Stimulated activated CD8-positive, alpha-beta memory T cell treated with anti-CD3 and anti-CD28 coated beads, Interleukin-12 subunit alpha, Interleukin-12 subunit beta, amount 100 ng/mL, for 24 hours (primary cell): ENCODE measurements at regions not wholly inside any gene's neighbourhood (a gene's known extent, or its start where the extent isn't known, plus 50 kb on each side); places are given as distances from the start of the nearest gene placed in this dataset.

Experiments used
- DNase-seq: peaks from one replicate; pipeline ENCODE4 v3.0.0-alpha.2; 2020; ENCODE audit errors: extremely low read depth

DNA sequence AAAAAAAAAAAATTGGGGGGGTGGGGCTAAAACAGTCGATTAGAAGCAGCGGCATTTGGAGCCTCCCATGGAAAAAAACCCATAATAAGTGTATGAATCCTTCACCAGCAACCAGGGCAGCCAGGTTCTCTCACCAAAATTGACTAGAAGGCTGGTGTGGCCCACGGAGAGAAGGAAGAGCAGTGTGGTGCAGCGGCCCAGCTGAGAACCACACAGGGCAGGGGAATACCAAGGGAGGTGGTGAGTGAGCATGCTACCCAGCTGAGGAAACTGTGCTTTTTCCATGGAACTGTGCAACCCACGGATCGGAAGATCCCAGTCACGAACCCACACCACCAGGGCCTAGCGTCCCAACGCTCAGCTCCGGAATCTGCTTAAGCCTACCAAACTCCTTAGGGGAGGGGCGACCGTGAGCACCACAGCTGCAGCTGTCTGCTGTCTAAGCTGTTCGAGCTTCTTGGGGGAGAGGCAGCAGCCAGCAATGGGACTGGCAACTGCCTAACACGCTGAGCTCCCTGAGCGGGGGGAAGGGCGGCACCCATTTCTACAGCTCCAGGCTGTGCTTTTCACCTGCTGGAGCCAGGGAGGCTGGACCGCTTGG lies 1037.2 kb upstream of the ACVR2A start:
- no peak for DNase-seq

DNA sequence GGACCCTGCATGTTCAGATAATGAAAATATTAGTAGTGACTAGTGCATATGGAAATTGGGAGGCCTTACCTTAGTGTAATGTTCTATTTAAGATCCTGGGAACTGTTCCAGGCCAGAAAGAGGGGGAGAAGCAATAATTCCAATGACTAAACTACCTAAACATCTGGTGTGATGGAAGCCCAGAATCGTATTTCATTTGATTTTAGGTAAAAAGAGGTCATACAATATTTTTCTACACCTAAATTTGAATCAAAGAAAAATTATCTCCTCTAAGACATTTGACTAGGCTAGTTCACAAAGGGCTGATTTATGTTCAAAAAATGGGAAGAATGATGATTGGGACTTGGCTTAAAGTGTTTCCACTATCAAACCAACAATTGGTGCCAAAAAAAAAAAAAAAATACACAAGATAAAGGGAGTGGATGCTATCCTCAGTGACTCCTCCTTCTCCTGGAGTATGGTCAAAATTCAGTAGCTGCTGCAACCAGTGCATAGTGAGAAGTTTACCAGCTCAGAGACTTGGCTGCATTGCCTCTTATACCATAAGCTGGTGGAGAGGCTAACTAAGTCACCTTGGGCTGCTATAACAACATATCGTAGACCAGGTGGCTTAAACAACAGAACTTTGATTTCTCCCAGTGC lies 1038.3 kb upstream of the ACVR2A start:
- DNase-seq, result no peak

DNA sequence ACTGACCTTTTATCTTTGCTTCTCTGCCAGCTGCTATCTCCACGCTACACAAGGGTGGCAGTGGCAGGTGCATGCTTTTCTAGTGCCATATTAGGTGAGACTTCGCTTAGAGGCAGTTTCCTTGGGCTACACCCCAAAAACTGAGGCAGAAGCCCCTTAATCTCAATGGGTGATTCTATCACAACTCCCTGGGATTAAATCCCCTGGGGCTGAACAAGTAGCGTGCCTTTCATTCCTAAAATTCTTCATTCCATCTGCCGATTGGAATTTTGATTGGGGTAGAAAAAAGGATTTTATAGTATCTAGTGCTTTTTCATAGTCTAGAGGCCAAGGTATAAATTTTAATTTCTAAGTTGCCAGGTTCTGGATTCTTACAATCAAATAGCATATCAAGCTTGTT lies 1040.5 kb upstream of the ACVR2A start:
- DNase-seq, result no peak

DNA sequence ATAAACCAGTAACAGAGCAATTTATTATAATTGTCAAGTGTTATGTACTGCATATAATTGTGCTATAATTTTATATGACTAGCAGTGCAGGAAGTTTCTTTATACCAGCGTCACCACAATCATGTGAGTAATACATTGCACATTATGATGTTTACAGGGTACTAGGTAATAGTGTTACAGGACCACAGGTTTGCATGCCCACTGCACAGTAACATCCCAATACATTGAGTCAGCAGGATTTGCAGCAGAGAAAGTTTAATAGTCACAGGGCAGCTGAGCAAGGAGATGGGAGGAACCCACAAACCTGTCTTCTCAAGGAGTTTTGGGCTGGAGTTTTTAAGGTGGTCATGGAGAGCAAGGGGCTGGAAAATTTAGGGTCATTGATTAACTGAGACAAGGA lies 1042.9 kb upstream of the ACVR2A start:
- DNase-seq, result no peak

DNA sequence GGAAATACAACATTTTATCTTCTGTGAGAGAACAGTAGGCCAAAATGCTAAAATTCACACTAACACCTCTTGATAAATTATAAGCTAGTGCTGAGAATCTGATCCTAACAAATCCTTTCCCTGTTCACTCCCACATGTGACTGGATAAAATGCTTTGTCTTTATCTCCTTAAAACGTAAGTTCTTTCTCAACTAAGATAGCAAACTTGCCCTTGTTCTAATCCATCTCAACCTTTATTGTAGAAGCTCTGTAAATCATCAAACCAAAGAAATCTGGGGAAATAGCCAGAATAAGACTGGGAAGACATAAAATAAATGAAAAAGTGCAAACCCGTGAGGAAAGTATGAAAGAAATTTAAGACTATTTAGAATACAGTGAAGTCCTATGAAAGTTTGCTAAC lies 1058.4 kb upstream of the ACVR2A start:
- DNase-seq, result no peak

DNA sequence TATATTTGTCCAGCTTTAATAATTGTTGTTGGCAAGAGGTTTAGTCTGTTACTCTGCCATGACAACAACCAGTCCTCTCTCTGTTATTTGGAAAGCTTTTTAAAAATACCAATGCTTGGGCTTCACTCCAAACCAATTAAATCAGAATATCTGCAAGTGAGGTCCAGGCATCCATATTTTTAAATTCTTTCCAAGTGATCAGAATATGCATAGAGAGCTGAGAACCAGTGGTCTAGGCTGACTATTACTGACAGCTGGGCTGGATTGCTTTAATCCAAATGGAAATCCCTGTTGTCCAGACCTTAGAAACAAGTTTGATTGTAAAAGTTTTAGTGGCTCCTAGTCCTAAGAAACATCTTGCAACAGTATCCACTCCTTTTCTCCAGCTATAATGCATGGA lies 1059.7 kb upstream of the ACVR2A start:
- no peak for DNase-seq

DNA sequence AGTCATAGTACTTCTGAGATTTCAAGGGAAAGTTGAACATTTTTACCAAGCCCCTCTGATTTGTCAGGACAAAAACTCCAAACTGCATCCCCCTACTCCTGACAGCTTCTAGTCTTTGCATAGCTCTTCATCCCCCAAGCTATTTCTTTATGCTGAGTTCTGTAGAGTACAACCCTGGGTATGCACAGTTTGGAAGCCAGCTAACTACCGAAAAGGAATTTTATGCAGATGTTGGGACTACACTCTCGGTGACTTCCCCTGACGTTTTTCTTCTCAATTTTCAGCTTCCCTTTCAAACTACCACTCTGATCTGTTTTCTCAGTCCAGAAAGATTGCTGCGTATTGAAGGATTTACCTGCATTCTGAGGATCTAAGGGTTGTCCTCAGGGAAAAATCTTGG lies 1060.2 kb upstream of the ACVR2A start:
- no peak for DNase-seq

DNA sequence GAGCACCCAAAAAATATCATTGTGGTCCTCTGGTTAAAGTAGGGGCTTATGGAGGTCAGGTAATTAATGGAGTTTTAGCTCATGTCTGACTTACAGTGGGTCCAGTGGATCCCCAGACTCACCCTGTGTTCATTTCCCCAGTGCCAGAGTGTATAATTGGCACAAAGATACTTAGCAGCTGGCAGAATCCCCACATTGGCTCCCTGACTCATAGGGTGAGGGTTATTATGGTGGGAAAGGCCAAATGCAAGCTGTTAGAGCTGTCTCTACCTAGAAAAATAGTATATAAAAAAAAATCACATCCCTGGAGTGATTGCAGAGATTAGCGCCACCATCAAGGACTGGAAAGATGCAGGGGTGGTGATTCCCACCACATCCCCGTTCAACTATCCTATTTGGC lies 1067.6 kb upstream of the ACVR2A start:
- DNase-seq, result no peak

DNA sequence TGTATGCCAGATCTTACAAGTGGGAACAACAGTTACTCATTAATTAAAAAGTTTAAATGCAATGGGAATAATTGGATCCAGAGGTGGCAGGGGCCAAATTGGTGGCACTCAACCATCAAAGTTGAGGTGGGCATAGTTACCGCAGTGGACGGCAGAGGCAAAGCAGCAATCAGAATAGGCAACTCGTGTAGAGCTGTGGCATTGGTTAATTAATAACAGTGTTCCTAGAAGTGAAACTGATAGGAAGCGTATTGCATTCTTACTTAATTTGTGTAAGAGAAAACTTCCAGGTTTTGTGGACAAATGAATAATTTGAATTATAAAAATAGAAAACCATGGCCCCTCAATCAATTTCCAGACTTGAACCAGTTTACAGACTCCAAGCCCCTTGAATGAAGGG lies 1068.2 kb upstream of the ACVR2A start:
- DNase-seq, result no peak

DNA sequence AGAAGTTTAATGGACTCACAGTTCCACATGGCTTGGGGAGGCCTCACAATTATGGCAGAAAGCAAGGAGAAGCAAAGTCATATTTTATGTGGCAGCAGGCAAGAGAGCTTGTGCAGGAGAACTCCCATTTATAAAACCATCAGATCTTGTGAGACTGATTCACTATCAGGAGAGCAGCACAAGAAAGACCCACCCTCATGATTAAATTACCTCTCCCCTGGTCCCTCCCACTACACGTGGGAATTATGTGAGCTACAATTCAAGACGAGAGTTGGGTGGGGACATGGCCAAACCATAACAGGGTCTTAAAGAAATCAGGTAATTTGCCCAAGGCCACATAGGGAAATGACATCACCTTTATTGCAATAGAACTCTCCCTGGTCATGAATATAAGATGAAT lies 1073.3 kb upstream of the ACVR2A start:
- no peak for DNase-seq

DNA sequence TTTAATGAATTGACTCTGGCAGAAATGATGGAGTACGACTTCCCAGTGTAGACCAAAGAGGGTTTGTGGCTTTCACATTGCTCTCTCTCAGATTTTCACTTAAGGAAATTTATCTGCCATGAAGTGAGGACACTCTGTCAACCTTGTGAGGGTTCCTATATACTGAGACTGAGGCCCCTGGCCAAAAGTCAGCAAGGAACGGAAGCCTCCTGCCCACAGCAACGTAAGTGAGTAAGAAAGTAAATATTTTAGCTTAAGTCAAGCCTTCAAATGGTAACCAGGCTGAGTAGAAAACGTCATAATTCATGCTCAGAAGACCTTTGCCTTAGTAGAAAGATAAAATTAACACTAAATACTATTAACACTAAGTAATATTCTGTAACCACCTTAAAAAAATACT lies 1080.5 kb upstream of the ACVR2A start:
- DNase-seq, result no peak

DNA sequence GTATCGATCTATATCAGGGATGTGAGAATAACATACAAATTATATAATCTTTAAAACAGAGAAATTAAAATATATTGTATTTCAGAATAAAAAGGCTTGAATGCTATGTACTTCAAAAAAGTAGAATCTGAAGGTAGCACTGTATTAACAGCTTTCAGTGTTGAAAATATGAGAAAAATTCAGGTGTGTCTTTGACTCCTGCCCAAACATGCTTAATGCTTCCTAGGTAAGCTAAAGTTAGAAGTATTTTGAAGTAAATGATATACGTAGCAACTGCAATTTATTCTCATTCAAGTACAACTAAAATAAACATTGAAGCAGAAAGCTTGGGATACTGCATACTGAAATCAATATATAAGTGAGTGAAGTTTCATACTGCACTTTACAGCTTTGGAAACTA lies 1082.0 kb upstream of the ACVR2A start:
- DNase-seq, result no peak

DNA sequence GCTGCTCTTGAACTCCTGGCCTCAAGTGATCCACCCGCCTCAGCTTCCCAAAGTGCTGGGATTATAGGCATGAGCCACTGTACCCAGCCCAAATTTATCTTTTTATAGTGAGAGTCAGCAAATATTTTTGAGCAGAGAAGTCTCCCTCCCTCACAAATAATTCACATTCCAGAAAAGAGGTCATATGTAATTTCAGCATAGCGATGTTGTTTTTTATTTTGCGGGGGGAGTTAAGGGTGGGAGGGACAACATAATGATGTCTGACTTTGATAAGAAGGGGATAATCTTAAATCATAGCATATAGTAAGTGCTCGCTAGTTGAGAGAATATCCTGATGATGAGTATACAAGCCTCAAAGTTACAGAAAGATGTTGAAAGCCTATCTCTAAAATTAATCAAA lies 1090.2 kb upstream of the ACVR2A start:
- no peak for DNase-seq

DNA sequence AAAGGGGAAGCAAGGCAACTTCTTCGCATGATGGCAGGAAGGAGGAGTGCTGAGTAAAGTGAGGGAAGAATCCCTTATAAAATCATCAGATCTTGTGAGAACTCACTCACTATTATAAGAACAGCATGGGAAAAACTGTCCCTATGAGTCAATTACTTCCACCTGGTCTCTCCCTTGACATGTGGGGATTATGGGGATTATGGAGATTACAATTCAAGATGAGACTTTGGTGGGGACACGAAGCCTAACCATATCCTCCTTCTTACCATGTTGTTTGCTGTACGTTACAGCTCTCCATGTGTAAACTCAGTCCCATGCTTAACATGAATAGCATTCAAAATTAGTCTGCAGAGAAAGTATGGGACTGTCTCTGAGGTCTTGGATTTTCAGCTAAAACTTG lies 1096.8 kb upstream of the ACVR2A start:
- DNase-seq, result no peak

DNA sequence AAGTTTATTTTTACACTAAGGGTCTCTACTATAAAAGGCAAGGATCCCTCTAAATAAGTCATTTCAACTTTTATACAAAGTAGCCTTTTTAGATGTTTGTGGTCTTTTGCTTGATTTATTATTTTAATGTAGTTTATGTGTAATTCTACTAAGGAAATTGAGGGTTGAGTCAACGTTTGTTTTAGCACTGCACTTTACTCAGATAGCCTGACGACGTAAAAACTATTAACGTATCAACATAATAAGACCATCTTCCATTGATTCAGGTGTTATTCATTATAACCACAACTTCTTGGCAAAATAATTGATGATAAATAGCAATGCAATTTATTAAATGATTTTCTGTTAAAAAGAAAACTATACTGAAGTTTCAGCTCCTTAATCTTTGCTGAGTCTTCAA lies 1103.6 kb upstream of the ACVR2A start:
- no peak for DNase-seq

DNA sequence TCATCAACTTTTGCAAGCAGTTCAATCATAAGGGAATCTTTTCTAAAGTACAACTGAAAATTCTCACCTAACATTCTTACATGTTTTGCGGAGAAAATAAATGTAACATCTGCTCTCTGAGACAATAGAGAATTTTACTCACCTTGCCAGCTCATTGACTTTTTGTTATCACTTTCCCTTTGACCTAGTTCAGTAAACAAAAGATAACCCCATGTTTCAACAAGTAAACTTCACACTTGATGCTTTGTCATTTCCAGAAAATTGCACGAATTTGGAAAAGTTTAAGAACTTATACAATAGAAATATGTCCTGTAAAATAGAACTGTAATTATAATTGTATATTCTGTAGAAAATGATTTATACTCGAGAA lies 1110.0 kb upstream of the ACVR2A start:
- no peak for DNase-seq

DNA sequence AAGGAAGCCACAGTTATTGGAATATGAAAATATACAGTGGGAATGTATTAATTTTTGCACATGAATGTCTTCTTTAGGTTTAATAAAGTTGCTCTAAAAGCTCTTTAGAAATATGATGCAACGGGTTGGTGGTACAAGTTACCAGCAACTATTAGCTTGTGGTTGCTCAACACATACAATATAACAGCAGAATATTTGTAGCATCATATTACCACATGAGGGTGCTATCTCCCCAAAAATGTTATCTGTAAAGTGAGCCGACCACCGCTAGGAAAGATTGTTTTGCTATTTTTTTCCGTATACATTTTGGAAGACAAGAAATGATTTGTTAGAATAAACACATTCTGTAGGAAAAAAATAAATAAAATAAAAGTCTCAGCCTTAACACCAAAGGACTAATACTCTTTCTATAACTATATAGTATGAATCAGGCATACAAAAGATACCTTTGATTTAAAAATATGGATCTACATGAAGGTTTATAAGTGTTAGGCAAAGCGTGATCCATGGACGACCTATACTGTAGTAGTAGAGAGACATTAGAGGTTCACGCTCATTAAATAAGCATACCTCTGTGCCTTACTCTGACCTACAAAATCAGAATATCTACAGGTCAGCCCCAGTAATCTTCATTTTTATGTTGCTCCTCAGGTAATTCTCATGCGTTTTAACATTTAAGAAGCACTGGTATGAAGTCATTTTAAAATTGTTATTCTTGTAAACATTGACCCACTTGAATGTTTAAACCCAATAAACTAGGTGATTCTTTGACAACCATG lies 1110.6 kb upstream of the ACVR2A start:
- no peak for DNase-seq

DNA sequence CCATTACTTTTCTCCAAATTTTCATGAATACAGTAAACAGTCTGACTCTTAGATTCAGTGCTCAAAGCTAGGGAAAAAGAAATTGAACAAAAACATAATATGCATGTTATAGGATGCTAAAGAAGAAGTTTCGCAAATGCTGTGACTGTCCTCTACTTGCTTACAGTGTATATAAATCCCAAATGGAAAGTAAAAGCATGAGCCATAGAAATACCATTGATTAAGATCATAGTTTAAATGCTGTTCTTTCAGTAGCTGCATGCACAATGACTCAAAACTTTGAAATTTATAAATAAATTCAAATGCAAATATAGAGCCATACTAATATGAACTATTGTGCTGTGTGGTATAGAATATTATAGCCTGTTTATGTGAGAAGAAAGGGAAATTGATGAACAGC lies 1113.9 kb upstream of the ACVR2A start:
- no peak for DNase-seq

DNA sequence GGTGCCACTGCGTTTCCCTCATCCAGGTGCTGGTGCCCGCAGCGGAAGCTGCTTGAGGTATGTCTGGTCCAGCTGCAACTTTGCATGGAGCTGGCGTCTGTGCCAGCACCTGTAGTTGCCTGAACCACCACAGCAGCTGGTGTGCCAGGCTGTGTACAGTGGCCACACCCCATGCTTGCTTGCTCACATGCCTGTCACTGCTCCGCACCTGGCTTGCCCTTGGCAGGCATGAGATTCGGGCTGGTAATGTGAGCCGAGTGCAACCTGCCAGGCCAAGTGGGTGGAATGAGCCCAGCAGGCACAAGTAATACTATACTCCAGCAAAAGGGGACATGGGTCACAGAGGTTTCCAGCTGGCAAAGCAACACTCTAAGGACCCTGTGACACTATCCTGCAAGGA lies 1123.3 kb upstream of the ACVR2A start:
- no peak for DNase-seq

DNA sequence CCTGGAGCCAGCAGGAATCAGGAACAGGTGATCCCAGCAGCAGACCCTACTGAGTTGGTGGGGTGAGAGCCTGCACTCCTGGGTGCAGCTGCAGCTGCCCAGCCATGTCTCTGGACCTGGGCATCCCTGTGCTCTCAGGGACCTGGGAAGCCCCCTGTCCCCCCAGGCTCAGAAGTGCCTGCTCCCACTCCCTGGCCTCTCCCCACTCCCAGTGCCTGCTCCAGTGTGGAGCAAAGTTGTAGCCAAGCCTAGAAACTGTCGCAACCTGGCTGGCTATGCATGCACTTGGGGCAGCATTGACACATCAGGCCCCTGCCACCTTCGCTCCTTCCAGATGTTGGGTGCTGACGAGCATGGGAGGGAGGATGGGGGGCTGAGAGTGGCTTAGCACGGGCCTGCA lies 1124.7 kb upstream of the ACVR2A start:
- DNase-seq, result no peak

DNA sequence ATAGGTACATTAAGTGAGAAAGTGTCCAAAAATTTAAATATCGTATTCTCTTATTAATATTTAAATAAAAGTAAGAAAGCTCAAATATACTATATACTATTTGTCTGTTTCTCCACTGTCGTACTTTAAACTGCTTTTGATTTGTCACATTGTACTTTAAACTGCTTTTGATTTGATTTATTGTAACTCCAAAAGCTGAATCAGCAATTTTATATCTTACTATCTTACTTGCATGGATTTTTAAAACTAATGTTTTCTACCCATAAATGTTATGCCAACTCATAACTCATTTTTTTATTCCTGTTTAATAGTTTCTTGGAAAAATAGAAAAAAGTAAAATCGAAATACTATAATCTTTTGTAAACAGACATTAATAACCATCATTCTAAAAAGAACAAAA lies 1128.2 kb upstream of the ACVR2A start:
- DNase-seq, result no peak

DNA sequence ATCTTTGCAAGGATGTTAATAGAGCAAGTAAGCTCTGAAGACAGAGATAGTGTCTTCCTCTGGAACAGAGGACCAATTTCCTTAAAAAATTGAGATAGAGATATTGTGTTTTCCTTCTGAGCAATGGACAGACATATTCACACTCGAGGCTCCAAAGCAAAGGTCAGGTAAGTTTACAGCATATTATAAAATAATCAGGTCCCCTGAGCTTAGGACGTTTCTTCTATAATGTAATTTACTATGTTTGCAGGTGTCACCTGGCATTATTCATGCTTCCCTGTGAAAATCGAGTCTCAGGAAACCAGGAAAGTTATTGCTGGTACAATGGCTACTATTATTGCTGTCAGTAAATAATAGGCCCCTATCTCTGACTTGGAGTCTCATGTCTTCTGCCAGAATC lies 1135.8 kb upstream of the ACVR2A start:
- DNase-seq, result no peak

DNA sequence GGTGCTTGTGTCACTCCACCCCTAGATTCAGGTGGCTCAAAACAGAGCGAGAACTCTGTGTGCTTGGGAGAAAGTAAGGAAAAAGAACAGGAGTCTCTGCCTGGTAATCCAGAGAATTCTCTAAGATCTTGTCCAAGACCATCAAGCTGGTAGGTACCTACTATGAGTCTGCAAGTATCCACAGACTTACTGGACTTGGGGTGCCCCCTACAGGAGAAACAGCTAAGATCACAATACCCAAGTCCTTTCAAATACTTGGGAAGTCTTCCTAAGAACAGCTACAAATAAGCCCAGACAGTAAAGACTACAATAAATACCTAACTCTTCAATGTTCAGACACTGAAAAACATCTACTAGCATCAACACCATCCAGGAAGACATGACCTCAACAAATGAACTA lies 1143.6 kb upstream of the ACVR2A start:
- DNase-seq, result no peak

DNA sequence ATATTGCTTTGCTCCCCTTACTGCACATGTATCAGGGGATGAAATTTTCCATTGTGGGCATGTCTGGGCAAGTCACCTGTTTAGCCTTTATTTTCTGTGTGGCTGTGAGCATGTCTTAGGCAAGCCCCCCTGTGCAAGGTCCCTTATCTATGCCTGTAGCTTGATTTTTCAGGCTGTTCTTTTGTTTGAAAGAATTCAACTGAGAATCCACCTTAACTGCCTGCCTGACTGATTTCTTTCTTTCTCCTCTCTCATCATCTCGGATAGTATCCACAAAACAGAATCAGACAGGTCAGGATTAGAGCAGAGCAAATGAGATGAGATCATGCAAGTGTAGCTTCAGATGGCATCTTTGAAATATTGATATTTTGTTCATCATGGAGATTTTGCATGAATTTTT lies 1147.5 kb upstream of the ACVR2A start:
- no peak for DNase-seq
